HUDEP-2 (cell line): ENCODE measurements at regions not wholly inside any gene's neighbourhood (a gene's known extent, or its start where the extent isn't known, plus 50 kb on each side); places are given as distances from the start of the nearest gene placed in this dataset.
A peak's percentile ranks its signal among the peaks of the same experiment; 100 is the strongest.
"Not testable (repeated sequence)": the region's sequence is repeated elsewhere in the genome, so short reads cannot be mapped to it uniquely, and the experiment has no call there.

Experiments
- DNase-seq, 76 experiments: peaks; one replicate each; lab custom pipeline; 2025; ENCODE audit not compliant: unreplicated experiment in 76 of 76; lab: John Stamatoyannopoulos, UW

DNA sequence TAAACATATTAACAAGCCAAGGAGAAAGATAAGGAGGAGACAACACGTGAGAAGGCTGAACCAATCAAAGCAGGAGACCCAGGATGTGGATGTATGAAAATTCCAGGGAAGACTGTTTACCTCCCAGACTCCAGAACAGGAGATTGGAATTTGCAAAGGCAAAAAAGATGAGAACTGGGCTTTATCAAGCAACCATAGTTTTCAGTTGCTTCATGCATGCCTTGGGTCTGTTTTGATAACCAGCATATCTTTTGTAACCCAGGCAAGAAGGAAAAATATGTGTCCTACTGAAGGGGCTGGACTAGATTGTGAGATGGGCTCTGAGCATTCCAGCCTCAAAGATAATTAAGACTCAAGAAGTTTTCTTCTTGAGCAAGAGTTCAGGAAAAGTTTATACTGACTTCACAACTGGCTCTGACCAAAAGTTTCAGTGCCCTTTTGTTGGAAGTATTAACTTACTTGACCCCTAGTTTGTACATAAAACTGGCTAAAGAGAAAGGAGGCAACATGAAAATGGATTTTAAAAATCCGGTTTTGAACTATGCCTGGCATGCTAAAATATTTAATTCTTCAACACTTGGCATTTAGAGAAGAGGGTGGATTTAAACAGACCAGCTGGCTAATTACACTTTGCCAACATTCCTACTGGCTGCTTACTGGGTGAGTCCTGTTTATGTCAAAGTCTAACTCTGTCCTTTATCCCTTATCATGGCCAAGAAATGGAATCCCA, 79.3 kb upstream of the CD28 start:
- DNase-seq = no peak

DNA sequence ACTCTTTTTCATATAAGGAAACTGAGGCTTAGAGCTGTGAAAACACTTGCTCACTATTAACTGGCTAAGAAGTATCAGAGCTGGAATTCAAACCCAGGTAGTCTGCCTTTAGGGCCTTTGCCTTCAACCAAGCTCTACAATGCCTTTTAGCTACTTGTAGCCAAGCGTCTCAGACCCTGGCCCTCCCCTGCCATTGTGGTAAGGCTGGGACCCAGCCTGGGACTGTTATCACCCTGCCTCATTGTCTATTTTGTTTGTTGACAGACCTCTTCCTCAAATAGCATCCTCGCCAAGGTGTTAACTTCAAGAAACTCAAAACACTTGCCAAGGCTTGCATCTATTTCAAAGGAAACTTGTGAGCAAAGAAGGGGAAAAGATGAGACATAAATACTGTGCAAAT, 76.7 kb upstream of the CD28 start:
- DNase-seq = no peak

DNA sequence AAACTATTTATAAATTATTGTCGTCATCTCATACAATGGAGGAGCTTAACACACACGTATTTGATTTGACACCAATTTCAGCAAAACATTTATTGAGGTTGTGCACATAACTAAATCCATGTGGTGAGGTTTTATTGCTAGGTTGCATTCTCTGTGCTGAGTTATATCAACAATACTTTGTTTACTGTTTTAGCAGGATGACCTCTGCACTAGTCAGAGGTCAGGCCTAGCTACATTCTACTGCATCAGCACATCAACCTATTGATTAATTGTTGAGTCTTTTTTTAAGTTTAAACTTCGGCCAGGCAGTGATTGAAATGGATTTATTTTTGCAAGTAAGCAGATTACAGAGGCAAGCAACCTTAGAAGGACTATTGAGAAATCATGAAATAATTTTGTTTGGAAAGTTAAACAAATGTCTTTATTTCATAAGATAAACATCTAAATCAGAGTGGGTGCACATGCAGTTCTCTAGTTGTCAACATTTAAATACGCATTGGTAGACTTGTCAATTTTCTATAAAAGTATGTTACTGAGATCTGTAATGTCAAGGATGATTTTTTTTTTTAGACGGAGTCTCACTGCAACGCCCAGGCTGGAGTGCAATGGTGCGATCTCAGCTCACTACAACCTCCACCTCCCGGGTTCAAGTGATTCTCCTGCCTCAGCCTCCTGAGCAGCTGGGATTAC, 75.2 kb upstream of the CD28 start:
- no peak for DNase-seq

DNA sequence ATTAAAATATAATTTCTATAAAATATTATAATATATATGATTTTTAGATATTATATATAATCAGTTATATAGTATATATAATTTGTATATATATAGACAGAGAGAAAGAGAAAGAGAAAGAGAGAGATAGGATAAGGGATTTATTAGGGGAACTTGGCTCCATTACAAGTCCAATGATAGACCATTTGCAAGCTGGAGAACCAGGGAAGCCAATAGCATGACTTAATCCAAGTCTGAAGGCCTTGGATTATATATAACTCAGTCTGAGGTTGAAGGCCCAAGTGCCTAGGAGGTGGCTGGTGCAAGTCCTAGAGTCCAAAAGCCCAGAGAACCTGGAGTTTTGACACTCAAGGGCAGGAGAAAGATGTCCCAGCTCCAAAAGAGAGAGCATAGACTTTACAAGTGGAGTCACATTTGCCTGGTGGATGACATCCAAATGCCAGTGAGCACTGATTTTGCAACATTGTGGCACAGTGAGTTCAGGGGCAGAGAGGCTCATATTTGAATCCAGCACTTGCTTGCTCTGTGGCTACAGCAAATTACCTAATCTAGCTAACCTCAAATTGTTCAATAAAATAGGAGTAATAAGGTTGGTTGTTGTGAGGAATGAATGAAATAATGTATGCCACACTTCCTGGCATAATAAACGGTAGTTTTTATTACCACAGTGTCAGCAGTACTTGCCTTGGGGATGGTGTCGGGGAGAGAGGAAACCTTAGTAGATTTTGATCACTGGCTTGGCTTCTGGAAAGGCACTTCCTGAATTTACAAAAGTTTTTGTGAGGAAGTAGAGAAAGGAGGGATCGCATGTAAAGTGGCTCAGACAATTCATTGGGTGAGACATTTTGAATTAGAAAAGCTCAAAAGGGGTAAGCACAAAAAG, 69.6 kb upstream of the CD28 start:
- no peak for DNase-seq

DNA sequence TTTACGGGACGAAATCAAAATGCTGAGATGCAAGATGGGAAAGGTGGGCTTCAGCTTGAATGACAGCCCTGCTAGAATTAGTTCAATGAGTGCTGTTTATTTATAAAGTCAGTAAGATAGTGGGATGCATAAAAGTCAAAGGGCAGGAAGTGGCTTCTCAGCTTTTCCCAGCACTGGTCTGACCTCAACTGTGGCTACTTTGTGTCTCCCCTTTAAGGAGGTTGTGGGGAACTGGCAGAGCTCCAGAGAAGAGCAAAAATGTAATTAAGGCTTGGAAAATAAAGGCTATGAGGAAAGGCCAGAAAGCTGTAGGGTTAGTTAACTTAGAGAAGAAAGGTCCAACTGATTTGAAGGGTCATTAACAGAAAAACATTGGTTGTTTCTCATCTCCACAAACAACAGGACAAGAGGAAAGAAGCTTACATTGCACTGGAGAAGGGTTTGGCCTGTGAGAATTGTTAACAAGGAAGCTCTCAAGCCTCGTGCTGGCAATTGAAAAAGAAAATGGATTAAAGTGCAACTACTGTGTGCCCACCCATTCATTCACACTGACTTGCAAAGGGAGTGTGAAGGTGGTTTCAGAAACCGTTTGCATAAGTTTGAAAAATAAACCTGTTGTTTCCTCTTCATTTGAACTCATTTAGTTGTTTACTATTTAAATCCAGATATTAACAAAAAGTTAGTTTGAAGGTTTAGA, 68.8 kb upstream of the CD28 start:
- no peak for DNase-seq

DNA sequence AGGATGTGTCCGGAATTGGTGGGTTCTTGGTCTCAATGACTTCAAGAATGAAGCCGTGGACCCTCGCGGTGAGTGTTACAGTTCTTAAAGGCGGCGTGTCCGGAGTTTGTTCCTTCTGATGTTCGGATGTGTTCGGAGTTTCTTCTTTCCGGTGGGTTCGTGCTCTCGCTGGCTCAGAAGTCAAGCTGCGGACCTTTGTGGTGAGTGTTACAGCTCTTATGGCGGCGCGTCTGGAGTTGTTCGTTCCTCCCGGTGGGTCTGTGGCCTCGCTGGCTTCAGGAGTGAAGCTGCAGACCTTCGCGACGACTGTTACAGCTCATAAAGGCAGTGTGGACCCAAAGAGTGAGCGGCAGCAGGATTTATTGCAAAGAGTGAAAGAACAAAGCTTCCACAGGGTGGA, 64.6 kb upstream of the CD28 start:
- DNase-seq = not testable (repeated sequence)

DNA sequence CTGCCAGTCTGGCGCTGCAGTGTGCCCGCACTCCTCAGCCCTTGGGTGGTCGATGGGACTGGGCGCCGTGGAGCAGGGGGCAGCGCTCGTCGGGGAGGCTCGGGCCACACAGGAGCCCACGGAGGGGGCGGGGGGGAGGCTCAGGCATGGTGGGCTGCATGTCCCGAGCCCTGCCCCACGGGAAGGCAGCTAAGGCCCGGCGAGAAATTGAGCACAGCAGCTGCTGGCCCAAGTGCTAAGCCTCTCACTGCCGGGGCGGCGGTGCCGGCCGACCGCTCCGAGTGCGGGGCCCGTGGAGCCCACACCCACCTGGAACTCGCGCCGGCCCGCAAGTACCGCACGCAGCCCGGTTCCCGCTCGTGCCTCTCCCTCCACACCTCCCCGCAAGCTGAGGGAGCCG, 63.6 kb upstream of the CD28 start:
- DNase-seq = not testable (repeated sequence)

DNA sequence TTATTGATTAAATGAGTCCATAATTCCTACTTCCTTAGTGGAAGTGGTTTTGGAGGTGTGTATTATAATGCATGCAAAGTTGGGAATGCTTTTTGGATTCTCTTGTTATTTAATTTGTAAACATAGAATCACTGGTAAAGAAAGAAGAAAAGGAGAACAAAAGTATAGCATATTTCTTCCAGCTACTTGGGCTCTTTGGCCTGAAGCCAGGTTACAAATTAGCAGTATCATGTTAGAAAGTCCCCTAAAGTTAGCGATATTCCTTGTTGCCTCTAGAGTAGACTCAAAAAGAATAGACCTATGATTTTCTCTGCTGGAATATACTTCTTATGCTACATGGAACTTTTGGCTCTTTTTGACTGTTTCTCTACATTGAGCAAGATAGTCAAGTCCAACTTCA, 60.6 kb upstream of the CD28 start:
- no peak for DNase-seq

DNA sequence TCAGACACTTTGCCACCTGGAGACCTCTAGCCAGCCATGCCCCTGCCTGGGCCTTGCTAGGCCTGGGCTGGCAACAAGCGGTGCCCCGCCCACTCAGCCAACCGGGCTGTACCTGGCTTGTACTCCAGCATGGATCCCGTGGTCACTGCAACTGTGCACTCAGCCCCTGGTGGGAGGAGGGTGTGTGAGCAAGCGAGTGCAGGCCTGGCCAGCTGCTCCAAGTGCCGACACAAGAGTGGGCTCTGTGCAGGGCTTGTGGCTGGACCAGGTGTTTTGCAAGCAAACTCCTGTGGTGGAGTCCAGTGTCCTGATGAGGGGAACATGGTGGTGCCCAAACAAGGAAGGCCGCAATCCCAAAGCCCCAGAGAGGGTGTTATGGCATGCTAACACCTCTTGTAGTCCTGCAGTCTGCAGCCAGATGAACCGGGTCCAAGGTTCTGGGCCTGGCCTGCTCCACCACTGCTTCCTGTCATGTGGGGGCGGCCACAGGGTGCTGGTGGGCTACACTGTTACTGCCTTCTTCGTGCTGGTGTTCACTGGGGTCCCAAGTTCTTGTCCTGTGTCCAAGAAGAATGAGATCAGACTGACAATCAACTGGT, 60.1 kb upstream of the CD28 start:
- no peak for DNase-seq

DNA sequence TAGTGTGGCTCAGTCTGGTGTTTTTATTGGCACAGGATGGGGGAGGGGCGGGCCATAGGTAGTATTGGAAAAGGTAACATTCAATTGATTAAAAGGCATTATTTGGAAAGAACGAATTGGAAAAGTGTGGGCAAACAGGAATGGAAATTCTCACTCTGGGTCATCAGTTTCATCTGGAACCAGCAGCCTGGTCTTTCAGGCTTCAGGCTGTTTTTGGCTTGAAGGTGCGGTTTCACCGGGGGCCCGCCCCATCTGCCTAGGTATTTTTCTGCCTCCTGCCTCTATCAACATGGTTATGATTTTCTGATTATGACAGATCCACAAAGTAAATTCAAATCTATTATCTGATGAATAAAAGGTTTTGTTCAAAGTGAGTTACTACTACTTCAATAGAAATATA, 59.5 kb upstream of the CD28 start:
- no peak for DNase-seq

DNA sequence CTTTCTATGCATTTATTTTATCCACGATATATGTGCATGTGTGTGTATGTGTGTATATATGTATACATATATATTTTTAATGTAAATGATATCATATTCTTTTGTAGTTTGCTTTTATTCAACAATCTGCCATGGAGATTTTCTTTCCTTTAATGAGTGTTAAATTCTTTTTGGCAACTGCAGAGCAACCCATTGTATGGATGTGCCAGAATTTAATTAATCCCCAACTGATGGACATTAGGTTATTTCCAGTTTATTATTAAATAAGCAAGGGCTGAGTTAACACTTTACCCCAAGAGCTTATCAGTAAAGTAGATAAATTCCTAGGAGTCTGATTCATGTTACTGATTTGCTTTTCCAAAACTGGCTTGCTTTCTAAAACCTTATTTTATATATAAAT, 58.9 kb upstream of the CD28 start:
- no peak for DNase-seq

DNA sequence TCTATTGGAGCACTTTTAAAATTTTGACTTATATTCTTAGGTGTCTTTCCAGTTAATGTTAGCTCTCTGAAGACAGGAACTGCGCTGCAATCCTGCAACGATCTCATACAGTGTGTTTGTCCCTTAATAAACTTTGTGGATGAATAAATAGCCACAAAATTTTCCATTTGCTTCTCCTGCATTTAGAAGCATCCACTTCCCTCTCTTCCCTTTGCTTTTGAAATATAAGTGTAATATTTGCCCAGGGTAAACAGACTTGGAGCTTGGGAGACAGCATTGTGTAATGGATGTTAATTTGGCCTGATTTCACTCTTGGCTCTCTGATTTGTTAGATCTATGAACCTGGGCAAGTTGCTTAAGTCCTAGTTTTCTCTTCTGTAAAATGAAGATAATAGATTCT, 58.2 kb upstream of the CD28 start:
- no peak for DNase-seq

DNA sequence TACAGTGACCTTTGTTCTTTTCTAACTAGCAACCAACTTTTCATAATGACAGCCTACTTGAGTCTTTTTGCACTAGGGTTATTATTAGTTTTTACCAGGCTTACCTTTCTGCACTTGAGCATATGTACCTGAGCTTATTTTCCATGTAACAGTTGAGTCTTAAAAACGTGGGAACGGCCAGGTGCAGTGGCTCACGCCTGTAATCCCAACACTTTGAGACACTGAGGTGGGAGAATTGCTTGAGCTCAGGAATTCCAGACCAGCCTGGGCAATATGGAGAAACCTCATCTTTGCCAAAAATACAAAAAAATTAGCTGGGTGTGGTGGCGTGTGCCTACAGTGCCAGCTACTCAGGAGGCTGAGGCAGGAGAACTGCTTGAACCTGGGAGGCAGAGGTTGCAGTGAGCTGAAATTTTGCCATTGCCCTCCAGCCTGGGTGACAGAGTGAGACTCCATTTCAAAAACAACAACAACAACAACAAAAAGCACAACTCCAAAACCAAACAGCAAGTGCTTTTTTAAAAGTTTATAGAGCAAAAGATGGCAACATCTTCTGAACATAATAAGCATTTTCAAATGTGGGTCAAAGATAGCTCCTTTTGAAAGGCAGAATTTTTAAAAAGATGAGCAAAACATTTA, 57.1 kb upstream of the CD28 start:
- DNase-seq = no peak

DNA sequence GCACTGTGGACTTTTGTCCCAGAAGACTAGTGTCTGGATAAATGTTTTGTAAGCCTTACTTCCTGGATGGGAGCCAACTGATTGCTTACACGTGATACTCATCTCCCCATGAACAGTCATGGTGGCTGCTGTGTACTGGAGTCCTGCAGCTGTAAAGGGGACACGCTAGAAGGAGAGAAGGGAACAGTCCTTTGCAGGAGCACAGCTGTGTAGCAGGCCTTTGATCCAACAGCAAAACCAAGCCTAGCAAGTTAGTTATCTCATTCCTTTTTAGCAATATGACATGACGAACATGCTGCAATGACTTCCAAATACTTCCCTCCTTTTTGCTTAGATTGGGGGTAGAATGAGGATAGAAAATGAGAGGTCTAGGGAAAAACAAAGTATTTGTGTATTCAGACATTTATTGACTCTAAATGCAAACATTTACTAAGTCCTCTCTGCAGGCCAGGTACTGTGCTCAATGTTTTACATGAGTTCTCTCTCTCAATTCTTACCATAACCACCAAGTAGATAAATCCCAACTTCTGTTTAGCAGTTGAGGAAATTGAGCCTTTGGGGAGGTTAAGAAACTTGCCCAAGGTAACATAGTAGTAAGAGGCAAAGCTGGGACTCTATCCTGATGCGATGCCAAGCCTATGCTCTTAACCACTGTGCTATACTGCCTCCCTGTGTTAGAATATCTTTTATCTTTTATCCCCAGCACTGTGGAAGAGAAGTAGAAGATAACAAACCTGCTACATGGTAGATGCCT, 55.4 kb upstream of the CD28 start:
- peak in 19 of 76 experiments; percentile 1 to 32 (median 6) for DNase-seq

DNA sequence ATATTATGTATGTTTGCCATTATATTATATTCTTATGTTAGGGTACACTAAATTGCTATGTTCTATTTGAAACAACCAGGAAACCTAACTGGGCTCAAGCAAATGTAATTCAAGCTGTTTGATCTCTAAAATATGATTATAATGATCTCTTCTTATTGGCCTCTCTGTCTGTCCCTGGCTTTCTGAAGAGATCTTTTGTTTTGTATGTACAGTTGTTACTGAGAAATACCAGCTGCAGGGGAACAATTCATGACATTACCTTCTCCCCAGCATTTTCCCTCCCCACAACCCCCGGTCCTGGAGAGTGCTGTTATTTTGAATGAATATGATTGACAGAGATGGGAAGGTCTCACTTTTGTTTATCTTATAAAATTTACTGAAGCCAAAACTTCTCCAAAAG, 54.8 kb upstream of the CD28 start:
- no peak for DNase-seq

DNA sequence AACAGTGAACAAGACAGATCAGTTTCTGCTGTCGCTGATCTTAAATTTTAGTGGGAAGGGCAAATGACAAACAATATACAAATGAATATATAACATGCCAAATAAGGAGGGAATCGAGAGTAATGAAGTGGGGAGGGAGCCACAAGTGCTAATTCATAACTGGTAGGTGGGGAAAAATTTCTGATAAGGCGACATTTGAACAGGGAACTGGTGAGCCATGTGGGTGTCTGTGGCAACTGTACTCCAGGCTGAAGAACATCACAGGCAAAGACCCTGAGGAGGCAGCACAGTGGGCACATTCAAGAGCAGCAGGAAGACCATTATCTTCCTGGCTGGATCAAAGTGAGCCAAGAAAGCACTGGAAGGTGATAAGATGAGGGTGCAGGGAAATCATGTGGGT, 51.6 kb upstream of the CD28 start:
- no peak for DNase-seq

DNA sequence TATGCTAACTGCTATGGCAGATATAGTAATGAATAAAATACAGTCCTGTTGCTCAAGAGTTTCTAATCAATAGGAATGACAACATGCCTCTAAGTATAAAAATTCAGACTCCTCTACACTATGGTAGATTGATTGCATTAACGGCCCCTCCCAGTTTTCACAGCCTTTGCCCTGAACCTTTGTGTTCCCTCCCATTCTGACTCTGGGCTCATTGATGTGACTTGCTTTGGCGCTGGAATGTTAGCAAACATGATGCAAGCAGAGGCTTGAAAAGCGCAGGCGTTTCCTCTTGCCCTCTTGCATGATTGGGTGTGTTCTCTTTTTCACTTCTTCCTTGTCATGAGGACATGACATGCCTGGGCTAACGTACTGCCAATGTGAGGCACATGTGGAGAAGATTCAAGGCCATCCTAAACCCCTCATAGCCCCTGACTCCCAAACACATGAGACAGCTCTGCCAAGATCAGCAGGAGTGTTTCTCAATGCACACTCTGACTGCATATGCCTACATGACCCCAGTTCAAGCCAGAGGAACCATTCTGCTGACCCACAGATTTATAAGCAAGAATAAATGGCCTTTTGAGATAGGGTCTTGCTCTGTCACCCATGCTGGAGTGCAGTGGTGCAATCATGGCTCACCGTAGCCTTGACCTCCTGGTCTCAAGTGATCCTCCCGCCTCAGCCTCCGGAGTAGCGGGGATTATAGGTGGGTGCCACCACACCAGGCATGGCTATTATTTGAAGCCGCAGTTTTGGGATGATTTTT, 49.7 kb upstream of the CD28 start:
- peak in 1 of 76 experiments; percentile 5 for DNase-seq
